Forelimb muscle (tissue), 1 donor: ENCODE measurements at regions not wholly inside any gene's neighbourhood (a gene's known extent, or its start where the extent isn't known, plus 50 kb on each side); places are given as distances from the start of the nearest gene placed in this dataset.

Experiments
- DNase-seq: peaks from one replicate; pipeline ENCODE4 v3.0.0-alpha.2; 2013; ENCODE audit warnings: low read depth

GRCh38 chr5:57802131-57802530, 319.5 kb upstream of the ACTBL2 start:
- no peak for DNase-seq

- DNase-seq: no peak
These were observed 312.6 kb upstream of the ACTBL2 start for GRCh38 chr5:57795203-57795602.

DNA sequence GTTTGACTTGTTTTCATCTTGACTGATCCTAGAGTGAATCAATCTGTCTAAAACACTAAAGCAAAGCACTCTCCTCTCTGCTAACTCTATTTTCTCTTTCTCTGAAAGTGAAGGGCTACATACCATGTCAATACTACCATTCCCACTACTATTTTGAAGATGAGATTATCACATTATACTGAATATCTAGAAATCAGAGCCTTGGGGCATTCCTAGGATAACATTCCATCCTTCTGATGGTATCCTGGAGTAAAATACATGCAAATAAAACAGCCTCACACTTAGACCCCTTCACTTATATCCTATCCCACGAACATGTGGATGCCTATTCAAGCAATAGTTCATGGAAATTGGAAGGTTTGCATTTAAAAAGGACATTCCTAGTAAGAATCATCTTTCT, 309.3 kb upstream of the ACTBL2 start:
- DNase-seq: no peak

GRCh38 chr5:57785946-57786345, 303.3 kb upstream of the ACTBL2 start:
- DNase-seq: no peak

- no peak for DNase-seq
These were observed 301.5 kb upstream of the ACTBL2 start for GRCh38 chr5:57784121-57784520.

DNA sequence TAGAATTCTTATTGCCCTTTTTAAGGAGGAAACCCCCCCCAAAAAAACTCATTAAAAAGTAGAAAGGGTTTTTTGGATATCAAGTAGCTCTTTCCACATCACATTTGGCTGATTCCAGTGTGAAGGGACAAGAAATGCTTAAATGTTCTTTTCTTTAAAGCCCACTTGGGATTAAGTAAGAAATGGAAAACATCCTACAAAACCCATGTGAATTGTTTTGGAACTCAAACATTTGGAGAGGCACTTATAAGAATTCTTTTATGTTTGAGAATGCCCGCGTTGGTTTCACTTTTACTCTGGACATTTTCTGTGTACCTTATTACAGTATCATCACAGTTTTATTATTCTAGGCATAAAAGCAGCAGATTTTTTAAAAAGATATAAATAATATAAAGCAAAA, 301.1 kb upstream of the ACTBL2 start:
- no peak for DNase-seq

GRCh38 chr5:57780961-57781325, 298.3 kb upstream of the ACTBL2 start:
- DNase-seq: no peak

DNA sequence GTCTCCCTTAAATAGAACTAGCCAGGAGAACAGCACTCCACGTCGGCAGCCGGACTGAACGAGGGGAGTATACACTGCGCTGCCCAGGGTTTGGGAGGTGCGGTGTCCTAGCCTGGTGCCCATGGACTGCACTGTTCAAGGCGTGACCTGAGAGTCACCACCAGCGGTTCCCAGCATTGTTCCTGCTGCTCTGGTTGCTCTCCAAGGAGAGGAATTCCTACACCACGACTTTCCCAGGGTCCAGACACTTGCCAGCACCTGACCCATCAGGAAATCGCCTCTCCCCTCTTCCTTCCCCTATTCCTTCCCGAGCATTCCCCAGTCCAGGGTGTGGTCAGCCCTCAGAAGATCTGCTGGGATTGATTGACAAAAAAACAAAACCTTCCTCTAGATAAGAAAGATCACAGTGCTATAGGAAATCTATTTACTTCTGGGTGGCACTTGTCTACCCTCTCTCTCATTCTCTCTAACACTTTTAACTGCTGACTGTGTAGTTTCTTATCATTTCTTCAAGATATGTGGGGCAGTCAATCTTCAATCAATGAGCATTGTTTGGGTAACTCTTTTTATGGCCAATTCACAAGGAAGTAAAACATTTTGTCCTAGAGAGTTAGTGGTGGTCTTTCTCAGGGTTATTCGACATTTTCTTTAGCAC, 297.8 kb upstream of the ACTBL2 start:
- DNase-seq: no peak

- no peak for DNase-seq
These were observed 297.0 kb upstream of the ACTBL2 start for GRCh38 chr5:57779383-57780223.

GRCh38 chr5:57778501-57779091, 296.0 kb upstream of the ACTBL2 start:
- DNase-seq: no peak

- no peak for DNase-seq
These were observed 294.6 kb upstream of the ACTBL2 start for GRCh38 chr5:57777174-57777581.

- DNase-seq: no peak
These were observed 293.4 kb upstream of the ACTBL2 start for GRCh38 chr5:57776035-57776434.

DNA sequence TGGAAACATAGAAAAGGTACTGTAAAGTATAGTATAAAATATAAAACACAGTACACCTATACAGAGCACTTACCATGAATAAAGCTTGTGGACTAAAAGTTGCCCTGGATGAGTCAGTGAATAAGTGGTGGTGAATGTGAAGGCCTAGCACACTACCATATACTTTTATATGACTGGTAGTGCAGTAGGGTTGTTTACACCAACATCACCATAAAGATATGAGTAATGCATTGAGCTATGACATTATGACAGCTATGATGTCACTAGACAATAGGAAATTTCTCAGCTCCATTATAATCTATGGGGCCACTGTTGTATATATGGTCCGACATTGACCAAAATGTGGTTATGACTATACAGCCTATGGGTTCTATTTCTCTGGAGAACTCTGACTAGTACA, 291.8 kb upstream of the ACTBL2 start:
- no peak for DNase-seq

GRCh38 chr5:57772512-57772911, 289.9 kb upstream of the ACTBL2 start:
- no peak for DNase-seq

GRCh38 chr5:57770039-57770438, 287.4 kb upstream of the ACTBL2 start:
- no peak for DNase-seq

- no peak for DNase-seq
These were observed 286.1 kb upstream of the ACTBL2 start for GRCh38 chr5:57768745-57769144.

- DNase-seq: no peak
These were observed 282.0 kb upstream of the ACTBL2 start for GRCh38 chr5:57764479-57765089.

DNA sequence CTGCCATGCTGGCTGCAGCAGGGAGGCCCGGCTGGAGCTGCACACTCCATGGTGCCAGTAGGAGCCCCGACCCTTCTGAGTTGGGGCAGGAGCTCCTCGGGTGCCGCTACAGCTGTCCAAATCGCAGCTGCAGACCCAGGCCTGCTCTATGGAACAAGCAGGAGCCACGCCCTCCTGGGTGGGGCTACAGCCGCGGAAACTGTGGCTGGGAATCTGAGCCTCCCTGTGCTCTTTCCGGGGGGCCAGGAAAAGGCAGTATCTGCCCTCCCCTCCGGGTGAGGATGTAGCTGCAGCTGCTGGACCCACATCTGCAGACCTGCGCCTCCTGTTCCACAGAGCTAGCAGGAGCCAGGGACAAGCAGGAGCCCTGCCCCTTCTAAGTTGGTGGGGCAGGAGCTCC, 278.9 kb upstream of the ACTBL2 start:
- DNase-seq: no peak

GRCh38 chr5:57754616-57755015, 272.0 kb upstream of the ACTBL2 start:
- no peak for DNase-seq

DNA sequence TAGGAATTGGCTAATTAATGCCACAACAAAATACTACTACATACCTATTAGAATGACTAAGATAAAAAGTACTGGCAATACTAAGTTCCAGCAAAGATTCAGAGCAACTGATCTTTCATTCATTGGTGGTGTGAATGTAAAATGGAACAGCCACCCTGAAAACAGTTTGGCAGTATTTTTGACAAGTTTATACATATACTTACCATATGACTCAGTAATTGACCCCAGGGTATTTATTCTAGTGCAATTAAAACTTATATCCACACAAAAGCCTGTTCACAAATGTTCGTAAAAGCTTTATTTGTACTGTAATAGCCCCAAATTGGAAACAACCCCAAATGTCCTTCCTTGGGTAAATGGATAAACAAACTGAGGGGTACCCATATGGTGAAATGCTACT, 270.8 kb upstream of the ACTBL2 start:
- no peak for DNase-seq

DNA sequence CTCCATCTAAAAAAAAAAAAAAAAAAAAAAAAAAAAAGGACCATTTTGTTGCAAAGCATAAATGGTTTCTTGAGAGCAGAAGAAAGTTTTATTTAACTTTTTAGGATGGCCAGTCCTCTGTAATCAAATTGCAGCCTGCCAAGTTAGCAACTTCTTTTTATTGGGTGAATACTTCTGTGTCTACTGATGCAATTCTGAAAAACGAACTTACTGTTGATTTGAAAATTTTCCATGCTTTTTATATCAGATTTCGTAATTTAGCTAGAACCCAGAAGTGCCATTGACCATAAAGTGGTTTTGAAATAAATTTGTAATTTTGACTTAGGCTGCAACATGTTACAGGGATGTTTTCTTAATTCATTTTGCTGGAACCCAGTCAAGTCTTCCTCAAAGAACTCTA, 269.1 kb upstream of the ACTBL2 start:
- no peak for DNase-seq

DNA sequence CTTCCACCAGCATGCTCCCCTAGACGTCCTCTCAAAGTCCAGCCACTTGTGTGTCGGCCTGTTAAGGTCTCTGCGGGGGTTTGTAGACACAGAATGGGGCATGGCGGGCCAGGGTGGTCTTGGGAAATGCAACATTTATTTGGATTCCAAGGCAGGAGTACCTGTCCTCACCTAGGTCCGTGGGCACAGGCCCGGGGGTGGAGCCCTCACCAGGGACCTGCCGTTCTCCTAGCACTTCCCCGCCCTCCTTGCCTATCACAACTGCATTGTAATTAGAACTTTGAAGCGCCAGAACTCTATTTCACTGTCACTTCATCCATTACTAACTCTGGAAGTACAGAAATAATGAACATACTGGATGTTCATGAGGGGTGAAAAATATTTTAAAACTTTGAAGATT, 268.3 kb upstream of the ACTBL2 start:
- DNase-seq: no peak

DNA sequence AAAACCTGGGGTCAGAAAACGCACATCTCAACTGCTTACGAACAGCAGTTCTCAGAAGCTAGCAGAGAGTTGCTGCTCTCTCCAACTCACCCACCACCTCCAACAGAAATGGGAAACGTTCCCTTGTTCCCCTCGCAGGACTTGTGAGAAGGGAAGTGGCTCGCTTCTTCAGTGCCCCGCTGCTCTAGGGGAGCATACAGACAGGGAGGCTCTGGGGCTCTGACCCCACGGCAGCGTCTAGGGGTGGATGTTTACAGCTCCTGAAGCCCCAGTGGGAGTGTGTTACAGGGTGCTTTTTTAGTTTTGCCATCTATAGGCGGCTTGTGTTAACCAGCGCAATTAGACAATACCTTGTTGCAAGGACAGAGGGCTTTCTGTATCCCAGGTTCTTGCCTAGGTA, 267.7 kb upstream of the ACTBL2 start:
- no peak for DNase-seq
